DND-41 (cell line): ENCODE measurements at regions not wholly inside any gene's neighbourhood (a gene's known extent, or its start where the extent isn't known, plus 50 kb on each side); places are given as distances from the start of the nearest gene placed in this dataset.

Experiments used
- EZH2 ChIP-seq: IDR thresholded peaks from 3 replicates; pipeline ENCODE4 v1.6.1; 2012; ENCODE audit warnings: borderline replicate concordance, low read depth, mild to moderate bottlenecking, moderate library complexity, low read length, inconsistent platforms; ENCODE audit not compliant: severe bottlenecking
- TF ChIP-seq, protein P1 (sequence below): IDR thresholded peaks from 2 replicates; pipeline ENCODE4 v1.5.1; 2012; ENCODE audit warnings: borderline replicate concordance, low read length, moderate library complexity, mild to moderate bottlenecking; ENCODE audit not compliant: poor library complexity, severe bottlenecking; ENCODE audit errors: extremely low read depth

GRCh38 chr17:72492494-72492893, 371.7 kb downstream of the SOX9 start:
- TF ChIP-seq, protein P1, sequence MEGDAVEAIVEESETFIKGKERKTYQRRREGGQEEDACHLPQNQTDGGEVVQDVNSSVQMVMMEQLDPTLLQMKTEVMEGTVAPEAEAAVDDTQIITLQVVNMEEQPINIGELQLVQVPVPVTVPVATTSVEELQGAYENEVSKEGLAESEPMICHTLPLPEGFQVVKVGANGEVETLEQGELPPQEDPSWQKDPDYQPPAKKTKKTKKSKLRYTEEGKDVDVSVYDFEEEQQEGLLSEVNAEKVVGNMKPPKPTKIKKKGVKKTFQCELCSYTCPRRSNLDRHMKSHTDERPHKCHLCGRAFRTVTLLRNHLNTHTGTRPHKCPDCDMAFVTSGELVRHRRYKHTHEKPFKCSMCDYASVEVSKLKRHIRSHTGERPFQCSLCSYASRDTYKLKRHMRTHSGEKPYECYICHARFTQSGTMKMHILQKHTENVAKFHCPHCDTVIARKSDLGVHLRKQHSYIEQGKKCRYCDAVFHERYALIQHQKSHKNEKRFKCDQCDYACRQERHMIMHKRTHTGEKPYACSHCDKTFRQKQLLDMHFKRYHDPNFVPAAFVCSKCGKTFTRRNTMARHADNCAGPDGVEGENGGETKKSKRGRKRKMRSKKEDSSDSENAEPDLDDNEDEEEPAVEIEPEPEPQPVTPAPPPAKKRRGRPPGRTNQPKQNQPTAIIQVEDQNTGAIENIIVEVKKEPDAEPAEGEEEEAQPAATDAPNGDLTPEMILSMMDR: no peak
- TF ChIP-seq EZH2: no peak
